Stimulated activated naive B cell treated with anti-CD40 and anti-IgM and Interleukin-4, amounts not matched to agents 10 μg/mL and 1 μg/mL and 100 μg/mL, for 72 hours (primary cell): ENCODE measurements at regions not wholly inside any gene's neighbourhood (a gene's known extent, or its start where the extent isn't known, plus 50 kb on each side); places are given as distances from the start of the nearest gene placed in this dataset.

Experiments
- ATAC-seq, 2 donors: fragments of 150-1000 bp; cut with Tn5 transposase; replicated peaks; 2 replicates each; pipeline ENCODE4 v1.10.0; 2021; ENCODE audit warnings: moderate library complexity in 1 of 2
- DNase-seq: peaks from one replicate; pipeline ENCODE4 v3.0.0; 2021
- H3K27ac Mint-ChIP-seq: one replicate; pipeline ENCODE4 v1.8.0; 2022; ENCODE audit warnings: mild to moderate bottlenecking, mixed read lengths
- H3K27me3 Mint-ChIP-seq, 2 donors: one replicate each; pipeline ENCODE4 v1.8.0; 2022; ENCODE audit warnings: mixed read lengths in 2 of 2
- H3K36me3 Mint-ChIP-seq, 2 donors: one replicate each; pipeline ENCODE4 v1.8.0; 2022; ENCODE audit warnings: mixed read lengths in 2 of 2, mild to moderate bottlenecking in 1 of 2
- H3K4me1 Mint-ChIP-seq, 2 donors: one replicate each; pipeline ENCODE4 v1.8.0; 2022; ENCODE audit warnings: mixed read lengths in 2 of 2, mild to moderate bottlenecking in 1 of 2
- H3K4me3 Mint-ChIP-seq, 2 donors: one replicate each; pipeline ENCODE4 v1.8.0; 2022; ENCODE audit warnings: mild to moderate bottlenecking in 2 of 2, mixed read lengths in 2 of 2, moderate library complexity in 1 of 2
- H3K9me3 Mint-ChIP-seq, 2 donors: one replicate each; pipeline ENCODE4 v1.8.0; 2022; ENCODE audit warnings: mixed read lengths in 2 of 2, mild to moderate bottlenecking in 1 of 2

- Mint-ChIP-seq H3K27ac (no peak overlapping the region), H3K27me3 (no peaks in the 10 kb centered on the region), H3K4me1 (no peaks in the 10 kb centered on the region), H3K36me3 (no peaks in the 10 kb centered on the region), H3K9me3 (peaks cover 2 to 8% of the 10 kb centered on the region in 2 donors), H3K4me3 (no peak overlapping the region)
- DNase-seq = no peak
- ATAC-seq = no peak
Observed at GRCh38 chr13:107753748-107754147, 461.6 kb downstream of the LIG4 start.

- DNase-seq (no peak), ATAC-seq (no peak)
- peaks cover 2 to 8% of the 10 kb centered on the region in 2 donors for H3K9me3 Mint-ChIP-seq
- no peaks in the 10 kb centered on the region for H3K27me3 Mint-ChIP-seq
- no peaks in the 10 kb centered on the region for H3K4me1 Mint-ChIP-seq
- no peak overlapping the region for H3K4me3 Mint-ChIP-seq
- no peaks in the 10 kb centered on the region for H3K36me3 Mint-ChIP-seq
- H3K27ac Mint-ChIP-seq = no peak overlapping the region
Observed at GRCh38 chr13:107753291-107753690, 462.0 kb downstream of the LIG4 start.

GRCh38 chr13:107743983-107744382 lies 471.4 kb downstream of the LIG4 start:
- DNase-seq = no peak
- Mint-ChIP-seq H3K27ac (no peak overlapping the region), H3K4me1 (no peaks in the 10 kb centered on the region), H3K4me3 (no peak overlapping the region), H3K9me3 (peaks cover 0 to 1% of the 10 kb centered on the region in 2 donors), H3K36me3 (no peaks in the 10 kb centered on the region), H3K27me3 (no peaks in the 10 kb centered on the region)
- ATAC-seq = no peak

GRCh38 chr13:107743526-107743925 lies 471.8 kb downstream of the LIG4 start:
- no peak for DNase-seq
- Mint-ChIP-seq H3K4me1 (no peaks in the 10 kb centered on the region), H3K4me3 (no peak overlapping the region)

GRCh38 chr13:107743100-107743499 lies 472.2 kb downstream of the LIG4 start:
- no peak overlapping the region for H3K4me3 Mint-ChIP-seq
- no peaks in the 10 kb centered on the region for H3K4me1 Mint-ChIP-seq
- no peaks in the 10 kb centered on the region for H3K36me3 Mint-ChIP-seq
- H3K9me3 Mint-ChIP-seq = peaks cover 0 to 1% of the 10 kb centered on the region in 2 donors
- H3K27me3 Mint-ChIP-seq = no peaks in the 10 kb centered on the region
- ATAC-seq = no peak
- no peak overlapping the region for H3K27ac Mint-ChIP-seq
- no peak for DNase-seq

More at GRCh38 chr13:107743526-107743925, 471.8 kb downstream of the LIG4 start:
- H3K9me3 Mint-ChIP-seq = peaks cover 0 to 1% of the 10 kb centered on the region in 2 donors
- H3K36me3 Mint-ChIP-seq = no peaks in the 10 kb centered on the region
- ATAC-seq = no peak
- no peak overlapping the region for H3K27ac Mint-ChIP-seq
- no peaks in the 10 kb centered on the region for H3K27me3 Mint-ChIP-seq

- no peak for ATAC-seq
- no peak overlapping the region for H3K4me3 Mint-ChIP-seq
- H3K4me1 Mint-ChIP-seq = no peaks in the 10 kb centered on the region
- no peaks in the 10 kb centered on the region for H3K27me3 Mint-ChIP-seq
- H3K36me3 Mint-ChIP-seq = no peaks in the 10 kb centered on the region
- DNase-seq = no peak
- H3K27ac Mint-ChIP-seq = no peak overlapping the region
- peaks cover 0 to 1% of the 10 kb centered on the region in 2 donors for H3K9me3 Mint-ChIP-seq
Observed at GRCh38 chr13:107742544-107742943, 472.8 kb downstream of the LIG4 start.

GRCh38 chr13:107738004-107738403 lies 477.3 kb downstream of the LIG4 start:
- DNase-seq (no peak), ATAC-seq (no peak)
- no peak overlapping the region for H3K4me3 Mint-ChIP-seq
- H3K4me1 Mint-ChIP-seq = no peaks in the 10 kb centered on the region
- no peaks in the 10 kb centered on the region for H3K9me3 Mint-ChIP-seq
- H3K36me3 Mint-ChIP-seq = no peaks in the 10 kb centered on the region
- H3K27ac Mint-ChIP-seq = no peak overlapping the region
- no peaks in the 10 kb centered on the region for H3K27me3 Mint-ChIP-seq

- Mint-ChIP-seq H3K4me3 (no peak overlapping the region), H3K4me1 (no peaks in the 10 kb centered on the region), H3K9me3 (no peaks in the 10 kb centered on the region), H3K27me3 (no peaks in the 10 kb centered on the region), H3K36me3 (no peaks in the 10 kb centered on the region), H3K27ac (no peak overlapping the region)
- DNase-seq (no peak), ATAC-seq (no peak)
Observed at GRCh38 chr13:107736731-107737130, 478.6 kb downstream of the LIG4 start.

- H3K9me3 Mint-ChIP-seq = peaks cover 0 to 2% of the 10 kb centered on the region in 2 donors
- ATAC-seq (no peak), DNase-seq (no peak)
- H3K4me1 Mint-ChIP-seq = no peaks in the 10 kb centered on the region
- H3K27me3 Mint-ChIP-seq = no peaks in the 10 kb centered on the region
- no peak overlapping the region for H3K4me3 Mint-ChIP-seq
- no peak overlapping the region for H3K27ac Mint-ChIP-seq
- no peaks in the 10 kb centered on the region for H3K36me3 Mint-ChIP-seq
Observed at GRCh38 chr13:107736170-107736569, 479.2 kb downstream of the LIG4 start.

- peaks cover 0 to 2% of the 10 kb centered on the region in 2 donors for H3K9me3 Mint-ChIP-seq
- DNase-seq (no peak), ATAC-seq (no peak)
- H3K27me3 Mint-ChIP-seq = no peaks in the 10 kb centered on the region
- H3K27ac Mint-ChIP-seq = no peak overlapping the region
- no peak overlapping the region for H3K4me3 Mint-ChIP-seq
- H3K36me3 Mint-ChIP-seq = no peaks in the 10 kb centered on the region
- no peaks in the 10 kb centered on the region for H3K4me1 Mint-ChIP-seq
Observed at GRCh38 chr13:107734891-107735625, 480.3 kb downstream of the LIG4 start.

- no peaks in the 10 kb centered on the region for H3K27me3 Mint-ChIP-seq
- no peaks in the 10 kb centered on the region for H3K36me3 Mint-ChIP-seq
- no peak for ATAC-seq
- no peak for DNase-seq
- H3K27ac Mint-ChIP-seq = no peak overlapping the region
- no peaks in the 10 kb centered on the region for H3K4me1 Mint-ChIP-seq
- H3K4me3 Mint-ChIP-seq = no peak overlapping the region
- H3K9me3 Mint-ChIP-seq = peaks cover 0 to 2% of the 10 kb centered on the region in 2 donors
Observed at GRCh38 chr13:107733276-107733675, 482.1 kb downstream of the LIG4 start.

GRCh38 chr13:107730813-107731212 lies 484.5 kb downstream of the LIG4 start:
- Mint-ChIP-seq H3K36me3 (no peaks in the 10 kb centered on the region), H3K4me1 (no peaks in the 10 kb centered on the region), H3K27ac (no peak overlapping the region), H3K27me3 (no peaks in the 10 kb centered on the region), H3K9me3 (peaks cover 0 to 5% of the 10 kb centered on the region in 2 donors), H3K4me3 (no peak overlapping the region)
- no peak for DNase-seq
- ATAC-seq = no peak

GRCh38 chr13:107721125-107721869 lies 494.0 kb downstream of the LIG4 start:
- no peaks in the 10 kb centered on the region for H3K36me3 Mint-ChIP-seq
- H3K4me1 Mint-ChIP-seq = no peaks in the 10 kb centered on the region
- peaks cover 0 to 7% of the 10 kb centered on the region in 2 donors for H3K9me3 Mint-ChIP-seq
- H3K27me3 Mint-ChIP-seq = no peaks in the 10 kb centered on the region
- DNase-seq (no peak), ATAC-seq (no peak)
- no peak overlapping the region for H3K27ac Mint-ChIP-seq
- H3K4me3 Mint-ChIP-seq = no peak overlapping the region

- Mint-ChIP-seq H3K4me3 (no peak overlapping the region), H3K9me3 (peaks cover 0 to 7% of the 10 kb centered on the region in 2 donors), H3K27me3 (no peaks in the 10 kb centered on the region), H3K27ac (no peak overlapping the region), H3K4me1 (no peaks in the 10 kb centered on the region), H3K36me3 (no peaks in the 10 kb centered on the region)
- ATAC-seq (no peak), DNase-seq (no peak)
Observed at GRCh38 chr13:107716741-107717140, 498.6 kb downstream of the LIG4 start.

GRCh38 chr13:107716241-107716640 lies 499.1 kb downstream of the LIG4 start:
- no peak for DNase-seq
- Mint-ChIP-seq H3K4me1 (no peaks in the 10 kb centered on the region), H3K27me3 (no peaks in the 10 kb centered on the region), H3K4me3 (no peak overlapping the region), H3K27ac (no peak overlapping the region), H3K9me3 (peaks cover 0 to 7% of the 10 kb centered on the region in 2 donors), H3K36me3 (no peaks in the 10 kb centered on the region)
- no peak for ATAC-seq
